ENCODE measurements at regions not wholly inside any gene's neighbourhood (a gene's known extent, or its start where the extent isn't known, plus 50 kb on each side); places are given as distances from the start of the nearest gene placed in this dataset.

DNA sequence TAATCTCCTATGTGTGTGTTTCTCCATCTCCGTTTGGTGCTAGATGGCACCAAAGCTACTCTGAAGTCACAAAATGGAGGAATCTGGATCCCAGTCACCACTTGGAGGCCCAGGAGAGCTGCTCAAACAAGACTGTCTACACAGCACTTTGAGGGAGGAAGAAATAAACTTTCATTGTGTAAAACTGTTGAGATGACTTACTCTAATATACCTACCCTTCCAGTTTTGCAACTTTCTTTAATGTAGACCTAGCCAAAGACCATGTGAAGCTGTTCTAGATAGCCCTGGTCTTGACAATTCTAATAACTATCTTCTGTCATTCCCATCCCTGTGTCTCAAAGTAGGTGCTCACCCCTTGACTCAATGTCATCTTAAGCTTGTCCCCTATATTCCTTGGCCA lies 52.8 kb upstream of the TAB3 start:
- H3K9me1 ChIP-seq (ENCODE audit: insufficient read depth, low read length), result no peaks in the 10 kb centered on the region
- H2AFZ ChIP-seq (replicated peaks; ENCODE audit: low read length, poor library complexity), result no peak overlapping the region
- ChIA-PET CTCF (no interaction called here), POLR2A (ENCODE audit: unreplicated experiment) (no interaction called here)
- no peak overlapping the region for H3K23ac ChIP-seq (ENCODE audit: low read depth, low read length)
- no peak overlapping the region for H4K91ac ChIP-seq (ENCODE audit: insufficient read depth, low read depth, low read length)
- H3K56ac ChIP-seq (ENCODE audit: extremely low read depth, insufficient read depth, low read length), result no peak overlapping the region
- H2AK5ac ChIP-seq (ENCODE audit: low read depth, low read length), result no peak overlapping the region
- H2BK120ac ChIP-seq (ENCODE audit: low read depth, low read length), result no peak overlapping the region
- no peaks in the 10 kb centered on the region for H3K9me3 ChIP-seq (ENCODE audit: control insufficient read depth, insufficient read depth, low read length)
- in situ Hi-C loops (cut with MboI; ENCODE audit: low sequenced_read_pairs), result no loop called here
- no peaks in the 10 kb centered on the region for H3K4me1 ChIP-seq (ENCODE audit: control insufficient read depth, insufficient read depth, low read length)
- H3K4ac ChIP-seq (ENCODE audit: low read depth, low read length), result no peak overlapping the region
- no peak overlapping the region for H2BK20ac ChIP-seq (ENCODE audit: low read depth, low read length)
- H3K36me3 ChIP-seq (ENCODE audit: control insufficient read depth, insufficient read depth, low read length), result no peaks in the 10 kb centered on the region
- H4K8ac ChIP-seq (ENCODE audit: low read depth in 2 of 2, low read length in 2 of 2), result no peak overlapping the region
- H2BK15ac ChIP-seq (ENCODE audit: low read depth, low read length), result no peak overlapping the region
- DNase-seq (no peak), ATAC-seq (ENCODE audit: low read depth) (no peak)
- no peak overlapping the region for H3K27ac ChIP-seq (ENCODE audit: insufficient read depth, low read length)
- no peak overlapping the region for H3K4me2 ChIP-seq (ENCODE audit: low read depth, low read length)
- H3K14ac ChIP-seq (replicated peaks; ENCODE audit: low read depth, low read length), result no peak overlapping the region
- no TSS peak for BruUV-seq (replicated peaks)
- H3K9ac ChIP-seq (ENCODE audit: low read depth, low read length), result no peak overlapping the region
- intact Hi-C loops (cut with micrococcal nuclease), result no loop called here
- H3K79me1 ChIP-seq (ENCODE audit: low read depth in 1 of 2, low read length in 2 of 2), result no peaks in the 10 kb centered on the region
- H2BK5ac ChIP-seq (ENCODE audit: low read depth, low read length, poor library complexity, severe bottlenecking), result no peak overlapping the region
- TF ChIP-seq RFX5 (IDR thresholded peaks at IDR 0.05; ENCODE audit: low read depth, low read length) (no peak), RCOR1 (IDR thresholded peaks at IDR 0.05; ENCODE audit: insufficient replicate concordance, low read length) (no peak), MAZ (IDR thresholded peaks at IDR 0.05; ENCODE audit: borderline replicate concordance, low read depth, low read length) (no peak), CHD1 (IDR thresholded peaks at IDR 0.05; ENCODE audit: low read depth, low read length) (no peak), BHLHE40 (IDR thresholded peaks at IDR 0.05; ENCODE audit: low read depth, low read length) (no peak), NFE2L2 (IDR thresholded peaks at IDR 0.05; ENCODE audit: low read depth, low read length) (no peak), POLR2A (IDR thresholded peaks at IDR 0.05; ENCODE audit: low read depth, low read length) (no peak), SMC3 (IDR thresholded peaks at IDR 0.05; ENCODE audit: low read depth, low read length) (no peak), MXI1 (IDR thresholded peaks at IDR 0.05; ENCODE audit: borderline replicate concordance, low read depth, low read length) (no peak), RAD21 (IDR thresholded peaks at IDR 0.05; ENCODE audit: low read length) (no peak), CEBPB (IDR thresholded peaks at IDR 0.05; ENCODE audit: low read depth, low read length) (no peak), MAFK (IDR thresholded peaks at IDR 0.05; ENCODE audit: low read depth, low read length) (no peak)
- TF ChIP-seq, protein P1, sequence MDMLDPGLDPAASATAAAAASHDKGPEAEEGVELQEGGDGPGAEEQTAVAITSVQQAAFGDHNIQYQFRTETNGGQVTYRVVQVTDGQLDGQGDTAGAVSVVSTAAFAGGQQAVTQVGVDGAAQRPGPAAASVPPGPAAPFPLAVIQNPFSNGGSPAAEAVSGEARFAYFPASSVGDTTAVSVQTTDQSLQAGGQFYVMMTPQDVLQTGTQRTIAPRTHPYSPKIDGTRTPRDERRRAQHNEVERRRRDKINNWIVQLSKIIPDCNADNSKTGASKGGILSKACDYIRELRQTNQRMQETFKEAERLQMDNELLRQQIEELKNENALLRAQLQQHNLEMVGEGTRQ (IDR thresholded peaks at IDR 0.05; ENCODE audit: low read depth, low read length), result no peak
- H4K5ac ChIP-seq (ENCODE audit: low read depth, low read length), result no peak overlapping the region
- no CpG with 5 or more reads among the region's 1 CpG for WGBS, 2 experiments (ENCODE audit: extremely low coverage in 2 of 2, insufficient read length in 1 of 2)
- no peaks in the 10 kb centered on the region for H3K27me3 ChIP-seq (ENCODE audit: control insufficient read depth, insufficient read depth, low read length)
- dilution Hi-C loops (cut with HindIII; ENCODE audit: low sequenced_read_pairs, unreplicated experiment), result no loop called here
- H4K20me1 ChIP-seq (ENCODE audit: insufficient read depth, low read length), result no peaks in the 10 kb centered on the region
- no peak overlapping the region for H3K18ac ChIP-seq (ENCODE audit: low read depth, low read length)
- H2AK9ac ChIP-seq (replicated peaks; ENCODE audit: low read depth, low read length, poor library complexity), result no peak overlapping the region
- no peak overlapping the region for H3K4me3 ChIP-seq (ENCODE audit: insufficient read depth, low read depth, low read length)

Measured in IMR-90 (cell line).